ENCODE measurements at regions not wholly inside any gene's neighbourhood (a gene's known extent, or its start where the extent isn't known, plus 50 kb on each side); places are given as distances from the start of the nearest gene placed in this dataset.

GRCh38 chr7:67940400-67940799 is 943.8 kb downstream of the TYW1 start:
- DNase-seq, result no peak

- DNase-seq, result no peak
Measured at GRCh38 chr7:67947191-67947590, 950.6 kb downstream of the TYW1 start.

- DNase-seq, result no peak
Measured at GRCh38 chr7:67947646-67948045, 951.0 kb downstream of the TYW1 start.

GRCh38 chr7:67950321-67951083 is 953.9 kb downstream of the TYW1 start:
- DNase-seq, result no peak

GRCh38 chr7:67955061-67955460 is 958.4 kb downstream of the TYW1 start:
- DNase-seq, result no peak

GRCh38 chr7:67962863-67963262 is 966.2 kb downstream of the TYW1 start:
- no peak for DNase-seq

GRCh38 chr7:67976490-67976889 is 979.9 kb downstream of the TYW1 start:
- no peak for DNase-seq

- no peak for DNase-seq
Measured at GRCh38 chr7:67983486-67983885, 986.9 kb downstream of the TYW1 start.

- no peak for DNase-seq
Measured at GRCh38 chr7:67984326-67984725, 987.7 kb downstream of the TYW1 start.

- DNase-seq, result no peak
Measured at GRCh38 chr7:67989142-67989541, 992.5 kb downstream of the TYW1 start.

GRCh38 chr7:67990003-67990402 is 993.4 kb downstream of the TYW1 start:
- DNase-seq, result no peak

- DNase-seq, result no peak
Measured at GRCh38 chr7:67990716-67991115, 994.1 kb downstream of the TYW1 start.

- no peak for DNase-seq
Measured at GRCh38 chr7:67992287-67992686, 995.7 kb downstream of the TYW1 start.

GRCh38 chr7:68005992-68006391 is 1009.4 kb downstream of the TYW1 start:
- DNase-seq, result no peak

GRCh38 chr7:68006619-68007018 is 1010.0 kb downstream of the TYW1 start:
- no peak for DNase-seq

GRCh38 chr7:68009716-68010115 is 1013.1 kb downstream of the TYW1 start:
- no peak for DNase-seq

GRCh38 chr7:68014031-68014736 is 1017.6 kb downstream of the TYW1 start:
- no peak for DNase-seq

- DNase-seq, result no peak
Measured at GRCh38 chr7:68015122-68015977, 1018.7 kb downstream of the TYW1 start.

GRCh38 chr7:68015978-68016532 is 1019.4 kb downstream of the TYW1 start:
- DNase-seq, result no peak

GRCh38 chr7:68020102-68020501 is 1023.5 kb downstream of the TYW1 start:
- DNase-seq, result no peak

- no peak for DNase-seq
Measured at GRCh38 chr7:68025369-68025768, 1028.7 kb downstream of the TYW1 start.

GRCh38 chr7:68030530-68030929 is 1033.9 kb downstream of the TYW1 start:
- no peak for DNase-seq
